Epidermal melanocyte (primary cell): ENCODE measurements at regions not wholly inside any gene's neighbourhood (a gene's known extent, or its start where the extent isn't known, plus 50 kb on each side); places are given as distances from the start of the nearest gene placed in this dataset.

Experiments
- DNase-seq: peaks from one replicate; pipeline ENCODE4 v3.0.0; 2011; ENCODE audit warnings: low spot score; ENCODE audit not compliant: insufficient read length

DNA sequence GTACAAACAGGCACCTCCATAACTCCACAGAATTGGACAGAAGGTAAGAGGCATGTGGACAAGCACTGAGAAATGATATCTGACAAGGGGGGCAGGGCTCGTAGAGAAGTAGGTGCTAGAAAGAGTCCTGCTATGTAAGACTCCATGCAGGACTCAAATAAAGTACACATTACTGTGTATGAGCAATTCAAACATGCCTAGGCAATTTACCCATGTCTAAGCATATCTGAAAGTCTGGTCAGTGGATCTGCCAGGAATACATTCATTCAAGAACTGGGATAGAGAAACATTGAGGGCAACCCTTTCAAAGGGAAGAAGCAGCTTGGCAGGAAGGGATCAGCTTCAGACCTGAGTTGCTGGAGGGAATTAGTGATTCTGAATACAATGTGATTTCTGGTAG is 174.1 kb upstream of the MCTP2 start:
- no peak for DNase-seq

DNA sequence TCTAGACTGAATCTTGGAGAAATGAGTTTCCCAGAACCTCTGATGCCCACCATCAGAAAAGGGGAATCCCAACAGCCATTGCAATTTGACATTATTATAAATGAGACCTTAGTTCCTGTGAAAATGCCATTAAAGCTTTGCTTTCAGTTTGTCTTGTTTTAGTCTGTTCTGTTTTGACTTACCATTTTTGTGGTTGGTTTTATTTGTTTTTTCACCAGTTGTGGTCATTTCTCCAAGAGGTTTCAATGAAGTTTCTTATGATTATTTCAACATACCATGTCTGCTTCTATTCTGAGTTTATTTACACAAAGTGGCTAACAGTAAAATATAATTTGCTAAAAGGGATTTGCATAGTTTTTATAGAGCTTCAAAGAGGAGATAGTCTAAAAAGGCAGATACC is 175.0 kb upstream of the MCTP2 start:
- DNase-seq: no peak

DNA sequence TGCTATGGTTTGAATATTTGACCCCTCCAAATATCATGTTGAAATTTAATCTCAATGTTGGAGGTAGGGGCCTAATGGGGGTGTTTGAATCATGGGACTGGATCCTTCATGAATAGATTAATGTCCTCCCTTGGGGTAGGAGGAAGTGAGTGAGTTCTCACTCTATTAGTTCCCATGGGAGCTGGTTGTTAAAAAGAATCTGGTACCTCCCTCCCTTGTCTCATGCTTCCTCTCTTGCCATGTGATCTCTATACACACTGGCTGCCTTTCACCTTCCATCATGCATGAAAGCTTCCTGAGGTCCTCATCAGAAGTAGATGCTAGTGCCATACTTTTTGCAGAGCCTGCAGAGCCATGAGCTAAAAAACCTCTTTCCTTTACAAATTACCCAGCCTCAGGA is 177.7 kb upstream of the MCTP2 start:
- DNase-seq: no peak

DNA sequence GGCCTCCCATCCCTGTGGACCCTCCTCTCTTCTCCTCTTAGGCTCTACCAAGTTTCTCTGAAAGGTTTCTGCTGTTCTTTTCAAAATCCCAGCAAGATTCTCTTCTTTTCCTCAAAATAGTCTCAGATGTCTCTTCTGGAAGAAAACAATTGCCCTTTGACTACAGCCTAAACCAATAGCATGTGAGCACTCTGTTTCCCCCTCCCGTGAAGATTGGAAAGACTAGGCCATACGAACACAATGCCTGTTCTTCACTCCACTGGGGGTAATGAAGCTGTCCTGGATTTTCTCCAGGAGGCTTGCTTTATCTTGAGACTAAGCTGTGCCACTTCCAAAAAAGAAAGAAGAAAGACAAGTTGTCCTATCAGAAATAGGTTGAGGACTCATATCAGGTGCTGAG is 178.7 kb upstream of the MCTP2 start:
- no peak for DNase-seq

GRCh38 chr15:94047566-94047965 is 183.8 kb upstream of the MCTP2 start:
- no peak for DNase-seq

DNA sequence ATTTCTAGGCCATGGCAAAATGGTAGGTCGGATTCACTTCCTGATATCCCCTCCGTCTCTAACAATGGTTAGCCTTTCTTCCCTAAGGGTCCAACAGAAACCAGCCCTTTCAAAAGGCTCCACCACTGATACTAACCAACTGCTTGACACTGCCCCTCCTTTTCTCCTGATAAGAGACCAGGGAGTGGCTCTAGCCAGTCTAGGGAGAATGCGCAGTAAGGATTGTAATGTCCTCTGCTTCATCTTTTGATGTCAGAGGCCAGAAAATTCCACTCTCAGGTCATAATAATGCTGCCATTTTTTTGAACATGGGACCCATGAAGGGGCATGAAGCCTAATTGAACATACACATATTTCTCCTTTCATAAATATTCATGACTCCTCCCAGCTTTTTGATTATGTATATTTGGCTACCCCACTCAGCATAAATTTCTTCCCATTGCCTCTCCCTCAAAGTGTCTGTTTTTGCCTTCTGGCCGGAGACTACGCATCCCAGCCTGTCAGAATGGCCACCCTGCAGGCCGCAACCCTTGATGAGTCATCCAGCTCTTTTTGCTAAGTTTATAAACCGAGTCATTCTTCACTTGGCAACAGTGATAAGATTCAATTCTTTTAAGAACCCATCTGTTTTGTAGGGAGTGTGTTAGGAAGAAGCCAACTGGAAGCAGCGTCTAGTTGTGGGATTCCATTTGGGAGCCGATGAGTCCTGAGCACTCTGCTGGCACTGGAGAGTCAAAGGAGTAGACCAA is 189.0 kb upstream of the MCTP2 start:
- DNase-seq: no peak

GRCh38 chr15:94041746-94042145 is 189.6 kb upstream of the MCTP2 start:
- no peak for DNase-seq

GRCh38 chr15:94040541-94041248 is 190.7 kb upstream of the MCTP2 start:
- DNase-seq: no peak

DNA sequence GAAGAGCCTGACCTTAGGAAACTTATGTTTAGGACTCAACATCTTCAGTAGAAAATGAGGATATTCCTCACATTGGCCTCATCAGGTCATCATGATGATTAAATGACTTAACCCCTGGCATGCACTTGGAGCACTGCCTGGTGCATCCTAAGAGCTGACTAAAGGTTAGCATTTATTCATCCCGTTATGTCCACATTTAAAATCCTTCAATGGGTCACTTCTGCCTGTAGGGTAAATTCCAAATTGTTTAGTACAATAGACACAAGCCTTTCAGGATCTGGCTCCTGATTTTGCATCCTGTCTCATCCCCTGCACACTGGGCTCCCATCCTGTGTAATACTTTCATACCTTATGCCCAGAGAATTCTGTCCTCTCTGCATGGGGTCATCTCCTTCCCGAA is 195.2 kb upstream of the MCTP2 start:
- no peak for DNase-seq

DNA sequence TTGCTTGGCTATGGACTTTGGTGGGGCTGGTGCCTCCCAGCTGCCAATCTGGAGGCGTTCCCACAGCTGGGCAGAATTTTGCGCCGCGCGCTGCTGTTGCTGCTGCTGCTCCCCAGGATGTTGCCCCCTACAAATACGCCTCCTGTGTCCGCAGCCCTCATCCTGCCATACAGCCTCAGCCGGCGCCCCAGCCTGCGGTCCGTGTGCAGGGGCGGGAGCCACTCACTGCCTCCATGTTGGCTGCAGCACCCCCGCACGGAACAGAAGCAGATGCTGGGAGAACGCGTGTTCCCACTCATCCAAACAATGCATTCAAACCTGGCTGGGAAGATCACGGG is 197.7 kb upstream of the MCTP2 start:
- no peak for DNase-seq

DNA sequence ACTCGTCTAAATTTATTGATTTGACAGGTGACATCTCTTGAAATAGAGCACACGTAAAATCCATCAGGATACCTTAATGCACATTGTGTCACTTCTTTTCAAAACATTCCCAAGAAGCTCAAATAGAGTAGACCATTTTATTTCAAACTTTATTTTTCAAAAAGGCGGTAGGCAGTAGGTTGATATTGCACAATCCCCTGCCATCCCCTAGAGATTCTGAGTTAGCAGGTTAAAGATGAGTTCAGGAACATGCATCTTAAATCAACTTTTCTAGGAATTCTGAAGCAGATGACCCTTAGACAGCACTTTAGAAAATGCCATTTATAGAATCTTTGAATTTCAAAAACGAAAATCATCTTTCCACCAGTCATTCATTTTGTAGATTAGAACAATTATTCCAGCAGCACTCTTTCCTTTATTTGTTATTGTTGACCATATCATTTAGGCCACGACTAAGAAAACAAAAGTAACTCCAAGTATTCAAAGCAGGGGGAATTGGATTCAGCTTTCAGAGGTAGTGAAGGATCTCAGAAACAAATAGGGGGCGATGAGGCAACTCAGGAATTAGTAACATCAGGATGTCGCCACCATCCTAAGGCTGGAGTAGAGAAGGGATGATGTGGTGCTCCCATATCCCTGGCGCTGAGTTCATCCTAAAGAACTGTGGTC is 198.2 kb upstream of the MCTP2 start:
- DNase-seq: no peak

DNA sequence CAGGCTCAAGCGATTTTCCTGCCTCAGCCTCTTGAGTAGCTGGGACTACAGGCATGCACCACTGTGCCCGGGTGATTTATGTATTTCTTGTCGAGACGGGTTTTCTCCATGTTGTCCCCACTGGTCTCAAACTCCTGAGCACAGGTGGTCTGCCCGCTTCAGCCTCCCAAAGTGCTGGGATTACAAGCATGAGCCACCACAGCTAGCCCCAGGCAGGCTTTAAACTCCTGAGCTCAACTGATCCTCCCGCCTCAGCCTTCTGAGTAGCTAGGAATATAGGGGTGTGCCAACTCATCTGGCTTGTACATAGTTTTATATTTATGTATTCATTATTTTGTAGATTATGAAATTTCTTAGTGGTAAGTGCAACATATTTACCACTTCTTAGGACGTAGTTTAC is 198.8 kb upstream of the MCTP2 start:
- no peak for DNase-seq

DNA sequence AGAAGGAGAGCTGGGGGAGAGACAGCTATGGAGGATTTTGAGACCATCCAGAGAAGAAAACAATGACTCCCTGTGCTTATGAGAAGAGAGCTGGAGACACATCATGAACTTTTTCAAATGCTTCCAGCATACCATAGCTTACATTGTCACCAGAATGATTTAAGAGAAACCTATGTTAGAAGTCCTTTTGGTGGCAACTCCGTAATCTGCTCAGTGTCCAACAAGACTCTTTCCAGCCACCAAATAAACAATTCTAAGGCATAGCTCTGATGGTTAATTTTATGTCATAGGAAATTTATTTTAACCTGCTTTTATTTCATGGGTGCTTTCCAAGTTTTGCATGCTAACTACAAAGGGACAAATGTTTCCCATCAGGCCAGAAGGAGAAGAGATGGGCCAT is 200.3 kb upstream of the MCTP2 start:
- DNase-seq: no peak

GRCh38 chr15:94029495-94029894 is 201.9 kb upstream of the MCTP2 start:
- DNase-seq: no peak

DNA sequence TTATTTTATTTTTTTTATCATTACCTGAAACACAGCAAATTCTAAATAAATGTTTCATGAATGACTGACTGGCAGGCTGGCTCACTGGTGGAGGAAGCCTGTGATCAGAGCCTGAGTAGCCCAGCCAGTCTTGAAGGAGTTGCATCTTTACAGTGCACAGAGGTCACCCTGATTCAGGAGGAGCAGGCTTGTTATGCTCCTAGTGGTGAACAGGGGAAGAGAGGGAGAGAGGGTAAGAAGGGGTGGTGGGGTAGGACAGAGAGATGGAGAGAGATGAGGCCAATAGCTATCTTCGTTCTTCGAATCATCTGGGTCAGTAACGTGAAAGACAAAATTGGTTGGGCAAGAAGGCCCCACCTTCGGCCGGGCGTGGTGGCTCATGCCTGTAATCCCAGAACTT is 202.6 kb upstream of the MCTP2 start:
- DNase-seq: no peak

- DNase-seq: no peak
Observed at GRCh38 chr15:94028121-94028520, 203.2 kb upstream of the MCTP2 start.

DNA sequence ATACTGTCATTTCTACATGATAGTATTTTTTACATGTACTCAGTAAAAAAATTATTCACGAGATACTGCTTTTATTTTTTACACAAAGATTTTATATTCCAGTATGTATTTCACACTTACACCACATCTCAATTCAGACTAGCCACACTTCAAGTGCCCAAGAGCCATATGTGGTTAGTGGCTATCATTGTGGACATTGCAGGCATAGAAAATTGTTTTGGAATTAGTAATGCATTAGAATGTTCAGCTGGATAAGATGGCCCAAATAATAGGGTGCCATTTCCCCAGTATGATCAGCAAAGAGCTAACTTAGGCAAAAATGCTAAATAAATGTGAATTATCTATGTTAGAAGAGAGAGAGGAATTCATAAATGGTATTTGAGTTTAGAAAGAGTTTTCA is 203.8 kb upstream of the MCTP2 start:
- no peak for DNase-seq

DNA sequence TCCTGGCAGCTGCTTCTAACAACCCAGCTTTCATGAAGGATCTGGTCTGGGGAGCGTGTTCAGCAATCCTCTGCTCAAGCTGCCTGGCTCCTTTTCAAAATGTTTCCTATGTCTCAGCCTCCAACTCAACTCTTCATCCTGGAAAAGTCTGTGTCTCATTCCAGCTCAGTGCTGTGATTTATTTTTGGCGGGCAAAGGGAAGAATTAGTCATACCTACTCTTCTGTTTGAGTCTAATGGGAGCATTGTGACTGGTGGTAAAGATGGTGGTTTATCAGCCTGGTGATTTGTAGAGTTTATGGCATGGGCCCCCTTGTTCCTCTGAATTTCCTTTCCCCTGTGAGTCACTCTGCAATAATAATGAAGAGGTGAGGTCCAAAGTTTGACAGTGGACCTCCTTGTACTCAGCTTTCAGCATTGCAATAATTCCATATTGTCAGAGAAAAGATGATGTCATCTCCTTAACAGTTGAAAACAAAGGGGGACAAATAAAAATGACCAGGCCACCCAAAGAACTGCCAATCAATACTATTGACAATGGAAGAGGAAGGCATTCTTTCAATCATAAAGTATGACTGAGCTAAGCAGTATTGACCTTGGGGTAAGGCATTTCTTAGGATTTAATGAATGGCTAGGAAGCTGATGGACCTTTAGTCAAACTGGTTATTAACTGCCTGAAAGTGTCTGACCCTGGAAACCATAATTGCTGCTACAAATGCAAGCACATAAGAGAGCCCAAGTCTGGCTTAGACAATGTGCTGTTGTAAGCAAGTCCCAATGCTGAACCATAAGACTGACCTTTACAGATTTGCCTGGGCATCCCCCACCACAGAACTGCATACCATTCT is 204.7 kb upstream of the MCTP2 start:
- no peak for DNase-seq

- DNase-seq: peak; percentile 31
Observed at GRCh38 chr15:94023531-94023930, 207.8 kb upstream of the MCTP2 start.

GRCh38 chr15:94021621-94022320 is 209.6 kb upstream of the MCTP2 start:
- no peak for DNase-seq

DNA sequence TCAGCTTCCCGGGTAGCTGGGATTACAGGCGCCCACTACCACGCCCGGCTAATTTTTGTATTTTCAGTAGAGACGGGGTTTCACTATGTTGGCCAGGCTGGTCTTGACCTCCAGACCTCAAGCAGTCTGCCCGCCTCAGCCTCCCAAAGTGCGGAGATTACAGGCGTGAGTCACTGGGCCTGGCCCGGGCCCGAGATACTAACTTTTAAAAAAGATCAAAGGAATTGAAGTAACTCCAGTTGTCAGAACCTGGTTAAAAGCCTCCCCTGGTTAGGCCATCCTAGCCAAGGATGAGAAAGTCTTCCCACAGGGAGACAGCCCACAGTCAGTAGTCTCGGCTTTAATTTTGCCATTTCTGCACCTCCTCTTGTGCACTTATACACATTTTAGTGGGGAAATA is 212.3 kb upstream of the MCTP2 start:
- DNase-seq: no peak
